Esophagus squamous epithelium (tissue), 5 donors: ENCODE measurements at regions not wholly inside any gene's neighbourhood (a gene's known extent, or its start where the extent isn't known, plus 50 kb on each side); places are given as distances from the start of the nearest gene placed in this dataset.

Source experiments
- DNase-seq: peaks from one replicate; lab custom pipeline; 2025; lab: John Stamatoyannopoulos, UW
- H3K27ac ChIP-seq, 4 donors: fragments of 200-600 bp; sonication (generic); one replicate each; pipeline ENCODE4 v1.5.1; 2016 to 2019; ENCODE audit warnings: mild to moderate bottlenecking in 1 of 4
- H3K27me3 ChIP-seq, 4 donors: fragments of 200-600 bp; sonication (generic); 1 replicate in 3 of 4; 2 replicates in 1 of 4; pipeline versions ENCODE4 v1.5.1 to v1.6.0; 2017 to 2021; ENCODE audit warnings: antibody characterized with exemption in 1 of 4
- H3K36me3 ChIP-seq, 3 donors: fragments of 200-600 bp; sonication (generic); one replicate each; pipeline ENCODE4 v1.5.1; 2016 to 2019
- H3K4me1 ChIP-seq, 3 donors: fragments of 200-600 bp; sonication (generic); one replicate each; pipeline ENCODE4 v1.5.1; 2017 to 2019
- H3K4me3 ChIP-seq, 4 donors: fragments of 200-600 bp; sonication (generic); 1 replicate in 3 of 4; 2 replicates in 1 of 4; pipeline ENCODE4 v1.5.1; 2016 to 2019; ENCODE audit warnings: mild to moderate bottlenecking in 2 of 4, moderate library complexity in 1 of 4
- H3K9me3 ChIP-seq, 3 donors: fragments of 200-600 bp; sonication (generic); one replicate each; pipeline ENCODE4 v1.5.1; 2016 to 2019
- POLR2A ChIP-seq, 4 donors: fragments of 450-650 bp; IDR thresholded peaks; one replicate each; pipeline ENCODE4 v1.6.1; 2017; ENCODE audit warnings: antibody characterized with exemption in 4 of 4, mild to moderate bottlenecking in 4 of 4, moderate library complexity in 3 of 4
- WGBS, 2 donors: methylation state at CpG; one replicate each; pipeline ENCODE4 v1.1.5; 2018; 5-methylcytosine and 5-hydroxymethylcytosine counted together
- intact Hi-C: fragments of 100-400 bp; cut with DNase I; formaldehyde crosslinking; loops from one replicate; pipeline ENCODE4 v1.15.0; 2022
- TF ChIP-seq, protein P1 (sequence below), 6 experiments: fragments of 450-650 bp in 4 of 6; fragments of 200-600 bp in 2 of 6; sonication (generic) in 2 of 6; IDR thresholded peaks; one replicate each; pipeline ENCODE4 v1.5.1; 2016 to 2019; ENCODE audit warnings: antibody characterized with exemption in 6 of 6, mild to moderate bottlenecking in 4 of 6, moderate library complexity in 4 of 6
- donor health status: DM: yes; HTN: yes; CAD: no.

DNA sequence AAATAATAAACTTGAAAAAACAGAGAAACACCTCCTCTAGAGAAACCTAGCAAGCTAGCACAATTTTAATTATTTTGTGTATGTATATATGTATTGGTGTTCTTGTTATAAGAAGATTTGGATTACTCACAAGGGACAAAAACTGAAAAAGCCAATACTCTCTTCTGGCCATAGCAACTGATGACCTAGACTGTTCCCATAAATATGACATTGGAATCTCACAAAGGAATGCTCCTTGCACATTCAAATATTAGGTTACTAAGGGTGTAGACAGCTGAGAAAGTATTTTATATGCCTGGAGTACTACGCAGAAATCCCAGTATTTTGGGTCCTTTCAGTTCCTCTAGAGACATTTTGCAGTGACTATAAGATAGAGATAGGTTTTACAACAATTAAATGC lies 279.4 kb downstream of the FZD1 start:
- H3K4me3 ChIP-seq, result no peak overlapping the region
- H3K36me3 ChIP-seq, result no peaks in the 10 kb centered on the region
- H3K4me1 ChIP-seq, result no peaks in the 10 kb centered on the region
- no peaks in the 10 kb centered on the region for H3K9me3 ChIP-seq
- H3K27ac ChIP-seq, result no peak overlapping the region
- no peaks in the 10 kb centered on the region for H3K27me3 ChIP-seq
- no peak for DNase-seq
- TF ChIP-seq, protein P1, sequence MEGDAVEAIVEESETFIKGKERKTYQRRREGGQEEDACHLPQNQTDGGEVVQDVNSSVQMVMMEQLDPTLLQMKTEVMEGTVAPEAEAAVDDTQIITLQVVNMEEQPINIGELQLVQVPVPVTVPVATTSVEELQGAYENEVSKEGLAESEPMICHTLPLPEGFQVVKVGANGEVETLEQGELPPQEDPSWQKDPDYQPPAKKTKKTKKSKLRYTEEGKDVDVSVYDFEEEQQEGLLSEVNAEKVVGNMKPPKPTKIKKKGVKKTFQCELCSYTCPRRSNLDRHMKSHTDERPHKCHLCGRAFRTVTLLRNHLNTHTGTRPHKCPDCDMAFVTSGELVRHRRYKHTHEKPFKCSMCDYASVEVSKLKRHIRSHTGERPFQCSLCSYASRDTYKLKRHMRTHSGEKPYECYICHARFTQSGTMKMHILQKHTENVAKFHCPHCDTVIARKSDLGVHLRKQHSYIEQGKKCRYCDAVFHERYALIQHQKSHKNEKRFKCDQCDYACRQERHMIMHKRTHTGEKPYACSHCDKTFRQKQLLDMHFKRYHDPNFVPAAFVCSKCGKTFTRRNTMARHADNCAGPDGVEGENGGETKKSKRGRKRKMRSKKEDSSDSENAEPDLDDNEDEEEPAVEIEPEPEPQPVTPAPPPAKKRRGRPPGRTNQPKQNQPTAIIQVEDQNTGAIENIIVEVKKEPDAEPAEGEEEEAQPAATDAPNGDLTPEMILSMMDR (IDR thresholded peaks at IDR 0.05), result no peak
- TF ChIP-seq POLR2A (IDR thresholded peaks at IDR 0.05), result no peak
- 77 to 83% methylated on average over 1 of the region's 1 CpG for WGBS, 2 donors
- intact Hi-C loops, result no loop called here

DNA sequence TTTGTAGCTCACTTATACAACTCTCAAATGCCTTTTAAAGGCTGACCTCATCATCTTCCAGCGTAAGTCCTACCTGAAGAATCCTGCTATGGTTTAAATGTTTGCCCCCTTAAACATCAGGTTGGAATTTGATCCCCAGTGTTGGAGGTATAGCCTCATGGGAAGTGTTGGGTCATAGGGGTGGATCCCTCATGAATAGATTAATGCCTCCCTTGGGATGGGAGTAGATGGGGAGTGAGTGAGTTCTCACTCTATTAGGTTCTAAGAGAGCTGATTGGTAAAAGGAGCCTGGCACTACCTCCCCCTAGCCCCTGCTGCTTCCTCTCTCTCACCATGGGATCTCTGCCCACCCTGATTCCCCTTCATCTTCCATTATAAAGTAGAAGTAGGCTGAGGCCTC lies 285.6 kb downstream of the FZD1 start:
- H3K4me3 ChIP-seq, result no peak overlapping the region
- H3K27ac ChIP-seq, result no peak overlapping the region
- peaks cover 0 to 12% (median 0%) of the 10 kb centered on the region in 3 donors for H3K4me1 ChIP-seq
- TF ChIP-seq POLR2A (IDR thresholded peaks at IDR 0.05), result no peak
- TF ChIP-seq, protein P1 (IDR thresholded peaks at IDR 0.05), result no peak
- H3K27me3 ChIP-seq, result no peaks in the 10 kb centered on the region
- no peak for DNase-seq
- H3K36me3 ChIP-seq, result no peaks in the 10 kb centered on the region
- intact Hi-C loops, result no loop called here
- H3K9me3 ChIP-seq, result no peaks in the 10 kb centered on the region
- 88 to 90% methylated on average over 1 of the region's 1 CpG for WGBS, 2 donors

DNA sequence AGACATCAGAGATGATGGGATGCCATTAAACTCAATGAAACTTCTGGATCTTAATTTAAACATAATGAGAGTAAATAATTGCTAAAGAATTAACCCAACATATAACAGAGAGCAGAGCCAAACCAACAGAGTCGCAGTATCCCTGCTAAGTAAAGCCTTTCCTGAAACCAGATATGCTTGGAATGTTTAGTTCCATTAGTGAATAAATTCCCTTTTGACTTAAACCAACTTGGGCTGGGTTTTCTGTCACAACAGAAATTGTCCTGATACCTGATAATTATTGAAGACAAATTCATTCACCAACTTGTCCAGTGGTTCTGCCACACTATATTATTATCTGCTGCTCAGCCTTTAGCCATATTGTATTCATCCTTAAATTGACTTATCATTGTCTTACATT lies 286.7 kb downstream of the FZD1 start:
- no peaks in the 10 kb centered on the region for H3K27me3 ChIP-seq
- peaks cover 0 to 12% (median 0%) of the 10 kb centered on the region in 3 donors for H3K4me1 ChIP-seq
- H3K27ac ChIP-seq, result no peak overlapping the region
- TF ChIP-seq POLR2A (IDR thresholded peaks at IDR 0.05), result no peak
- TF ChIP-seq, protein P1 (IDR thresholded peaks at IDR 0.05), result no peak
- H3K4me3 ChIP-seq, result no peak overlapping the region
- no peaks in the 10 kb centered on the region for H3K9me3 ChIP-seq
- no peak for DNase-seq
- intact Hi-C loops, result no loop called here
- no peaks in the 10 kb centered on the region for H3K36me3 ChIP-seq
- WGBS, 2 donors, result 76 to 80% methylated on average over 1 of the region's 1 CpG

DNA sequence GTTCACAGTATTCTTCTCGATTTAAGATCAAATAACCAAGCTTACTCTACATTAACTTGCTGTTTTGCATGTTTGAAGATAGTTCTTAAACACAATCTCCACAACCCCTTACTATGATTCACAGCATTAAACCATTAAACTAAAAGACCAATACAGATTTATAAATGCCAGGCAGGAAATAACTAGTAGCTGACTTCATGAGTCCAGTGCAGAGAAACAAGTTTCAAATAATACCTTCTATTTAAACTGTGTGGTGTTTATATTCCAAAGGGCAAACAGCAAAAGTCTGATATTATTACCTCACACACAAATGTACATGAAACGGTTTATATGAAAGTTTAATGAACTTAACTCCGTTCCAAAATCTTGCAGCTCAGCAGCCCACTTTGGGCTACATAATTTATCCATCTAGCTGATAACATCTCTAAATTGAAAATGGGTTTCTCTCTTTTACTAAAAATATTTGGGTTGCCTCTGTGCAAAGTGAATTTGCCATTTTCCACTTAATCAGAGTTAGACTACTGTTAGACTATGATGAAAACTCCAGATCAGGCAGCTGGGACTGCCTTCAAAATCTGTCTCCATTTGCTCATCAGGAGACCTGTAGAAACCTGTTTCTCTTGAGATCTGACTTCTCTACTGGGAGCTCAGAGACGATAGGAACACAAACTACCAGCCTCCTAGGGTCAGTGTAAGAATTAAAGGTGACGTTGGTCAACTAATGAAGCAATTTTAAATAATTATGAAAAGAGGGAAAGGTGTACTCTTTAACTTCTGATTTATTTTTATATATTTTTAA lies 287.3 kb downstream of the FZD1 start:
- Histone ChIP-seq H3K27me3 (no peaks in the 10 kb centered on the region), H3K9me3 (no peaks in the 10 kb centered on the region), H3K27ac (no peak overlapping the region), H3K36me3 (no peaks in the 10 kb centered on the region), H3K4me1 (peaks cover 0 to 12% (median 0%) of the 10 kb centered on the region in 3 donors), H3K4me3 (no peak overlapping the region)
- WGBS, 2 donors, result 54 to 69% methylated on average over 5 of the region's 5 CpGs
- TF ChIP-seq, protein P1 (IDR thresholded peaks at IDR 0.05), result no peak
- no peak for TF ChIP-seq POLR2A (IDR thresholded peaks at IDR 0.05)
- intact Hi-C loops, result no loop called here
- no peak for DNase-seq

DNA sequence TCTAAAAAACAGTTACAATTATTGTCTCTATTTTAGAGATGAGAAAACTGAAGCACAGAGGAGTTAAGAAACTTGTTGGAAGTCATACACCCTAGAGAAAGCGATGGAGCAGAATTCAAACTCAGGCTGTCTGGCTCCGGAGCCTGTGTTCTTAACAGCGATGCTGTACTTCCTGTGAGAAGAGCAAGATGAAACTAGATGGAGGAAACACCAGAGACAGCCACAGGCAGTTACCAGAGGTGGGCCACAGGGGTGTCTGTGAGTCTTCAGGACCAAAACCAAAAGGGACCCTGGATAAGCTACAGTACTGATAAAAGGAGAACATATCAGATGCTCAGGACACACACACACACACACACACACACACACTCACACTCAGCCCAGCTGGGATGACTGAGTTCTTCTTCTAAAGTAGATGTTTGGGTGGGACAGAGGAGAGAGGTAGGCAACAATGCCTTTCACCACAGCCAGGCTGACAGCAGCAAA lies 289.2 kb downstream of the FZD1 start:
- no peaks in the 10 kb centered on the region for H3K9me3 ChIP-seq
- 82 to 93% methylated on average over 3 of the region's 3 CpGs for WGBS, 2 donors
- no peak for TF ChIP-seq POLR2A (IDR thresholded peaks at IDR 0.05)

More for the DNA sequence above, 289.2 kb downstream of the FZD1 start:
- Histone ChIP-seq H3K36me3 (no peaks in the 10 kb centered on the region), H3K27me3 (no peaks in the 10 kb centered on the region), H3K4me1 (peaks cover 0 to 29% (median 5%) of the 10 kb centered on the region in 3 donors), H3K4me3 (no peak overlapping the region), H3K27ac (no peak overlapping the region)
- intact Hi-C loops, result no loop called here
- no peak for DNase-seq
